GM19372 (cell line): ENCODE measurements at regions not wholly inside any gene's neighbourhood (a gene's known extent, or its start where the extent isn't known, plus 50 kb on each side); places are given as distances from the start of the nearest gene placed in this dataset.
"Not testable (repeated sequence)": the region's sequence is repeated elsewhere in the genome, so short reads cannot be mapped to it uniquely, and the experiment has no call there.

Source experiments
- ATAC-seq: cut with Tn5 transposase; IDR thresholded peaks from one replicate; pipeline ENCODE4 v1.9.1; 2021; ENCODE audit warnings: mild to moderate bottlenecking, low read depth, moderate library complexity; ENCODE audit not compliant: unreplicated experiment

DNA sequence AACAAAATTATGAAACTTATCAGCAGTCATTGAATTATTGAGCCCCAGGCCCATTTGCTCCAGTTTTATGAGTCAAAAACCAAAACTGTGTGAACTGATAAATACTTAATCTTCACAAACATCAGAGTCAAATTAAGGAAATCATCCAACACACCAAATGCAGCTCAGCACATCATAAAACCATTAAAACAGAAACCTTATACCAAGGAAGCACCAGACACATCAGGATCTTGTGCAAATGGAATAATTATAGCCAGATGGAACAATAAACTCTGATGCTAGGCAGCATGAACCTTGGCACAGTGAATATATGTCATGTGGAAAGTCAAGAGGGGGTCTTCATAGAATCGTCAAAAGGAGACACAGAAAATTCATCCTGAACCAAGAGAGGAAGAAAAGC lies 410.7 kb upstream of the API5 start:
- no peak for ATAC-seq

DNA sequence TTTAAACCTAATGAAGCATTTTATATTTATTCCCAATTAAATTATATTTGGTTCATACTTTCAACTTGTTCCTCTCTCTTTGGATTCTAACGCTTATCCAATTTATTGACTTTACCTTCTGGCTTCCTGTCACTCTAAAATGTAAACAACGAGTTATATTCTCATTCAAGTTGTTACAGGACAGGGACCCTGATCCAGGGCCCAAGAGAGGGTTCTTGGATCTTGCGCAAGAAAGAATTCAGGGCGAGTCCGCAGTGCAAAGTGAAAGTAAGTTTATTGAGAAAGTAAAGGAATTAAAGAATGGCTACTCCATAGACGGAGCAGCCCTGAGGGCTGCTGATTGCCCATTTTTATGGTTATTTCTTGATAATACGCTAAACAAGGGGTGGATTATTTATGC lies 405.6 kb upstream of the API5 start:
- no peak for ATAC-seq

DNA sequence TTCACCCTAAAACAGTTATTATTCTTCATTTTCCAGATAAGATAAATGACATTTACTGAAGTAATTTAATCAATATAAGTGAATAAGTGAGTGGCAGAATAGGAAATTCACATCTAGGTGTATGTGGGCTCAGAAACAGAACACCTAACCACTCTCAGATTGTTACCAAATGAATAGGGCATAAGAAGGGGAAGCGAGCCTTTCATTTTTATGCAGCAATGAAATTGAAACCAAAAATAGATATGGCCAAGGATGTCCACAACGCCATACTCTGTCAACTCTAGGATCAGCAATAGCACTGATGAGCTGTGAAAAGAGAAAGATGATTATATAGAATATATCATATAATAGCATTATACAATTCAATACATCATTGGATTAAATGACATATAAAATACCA lies 398.1 kb upstream of the API5 start:
- ATAC-seq: no peak

DNA sequence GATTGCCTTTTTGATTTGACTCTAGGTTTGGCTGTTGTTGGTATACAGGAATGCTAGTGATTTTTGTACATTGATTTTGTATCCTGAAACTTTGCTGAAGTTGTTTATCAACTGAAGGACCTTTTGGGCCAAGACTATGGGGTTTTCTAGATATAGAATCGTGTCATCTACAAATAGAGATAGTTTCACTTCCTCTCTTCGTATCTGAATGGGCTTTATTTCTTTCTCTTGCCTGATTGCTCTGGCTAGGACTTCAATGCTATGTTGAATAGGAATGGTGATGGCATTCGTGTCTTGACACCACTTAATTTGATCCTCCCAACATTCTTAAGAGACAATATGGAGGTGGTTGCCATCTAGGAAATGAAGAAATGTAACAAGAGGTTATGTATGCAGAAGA lies 388.1 kb upstream of the API5 start:
- ATAC-seq: no peak

DNA sequence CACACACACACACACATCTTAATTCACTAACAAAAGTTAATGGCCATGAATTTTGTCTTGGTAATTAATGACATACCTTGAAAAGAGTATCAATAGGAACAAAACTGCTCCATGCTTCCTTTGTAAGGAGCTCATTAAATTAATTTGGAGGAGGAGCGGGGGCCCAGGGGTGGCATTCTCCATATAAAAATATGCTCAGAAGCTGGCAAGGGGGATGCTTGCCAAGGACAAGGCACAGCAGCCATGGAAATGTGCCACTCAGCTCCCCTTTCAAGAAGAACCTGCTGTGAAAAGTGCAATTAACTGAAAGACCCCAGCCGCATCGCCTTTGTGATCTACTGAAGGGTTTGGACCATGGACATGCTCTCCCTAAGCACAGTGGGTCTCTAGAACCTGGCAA lies 385.9 kb upstream of the API5 start:
- ATAC-seq: no peak

DNA sequence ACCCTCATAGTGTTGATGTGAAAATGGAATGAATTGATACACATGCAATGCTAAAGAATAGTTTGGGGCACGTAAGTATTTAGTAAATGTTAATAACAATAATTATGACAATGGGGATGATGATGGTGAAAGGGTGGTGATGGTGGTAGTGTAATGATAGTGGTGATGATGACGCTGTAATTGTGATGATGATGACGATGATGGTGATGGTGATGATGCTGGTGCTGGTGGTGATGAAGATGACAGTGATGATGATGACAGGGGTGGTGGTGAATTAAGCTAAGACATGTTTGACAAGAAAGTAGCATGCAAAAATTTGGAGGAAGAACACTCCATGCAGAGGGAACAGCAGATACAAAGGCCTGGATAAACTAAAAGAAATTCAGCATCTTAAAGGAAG lies 364.4 kb upstream of the API5 start:
- no peak for ATAC-seq

DNA sequence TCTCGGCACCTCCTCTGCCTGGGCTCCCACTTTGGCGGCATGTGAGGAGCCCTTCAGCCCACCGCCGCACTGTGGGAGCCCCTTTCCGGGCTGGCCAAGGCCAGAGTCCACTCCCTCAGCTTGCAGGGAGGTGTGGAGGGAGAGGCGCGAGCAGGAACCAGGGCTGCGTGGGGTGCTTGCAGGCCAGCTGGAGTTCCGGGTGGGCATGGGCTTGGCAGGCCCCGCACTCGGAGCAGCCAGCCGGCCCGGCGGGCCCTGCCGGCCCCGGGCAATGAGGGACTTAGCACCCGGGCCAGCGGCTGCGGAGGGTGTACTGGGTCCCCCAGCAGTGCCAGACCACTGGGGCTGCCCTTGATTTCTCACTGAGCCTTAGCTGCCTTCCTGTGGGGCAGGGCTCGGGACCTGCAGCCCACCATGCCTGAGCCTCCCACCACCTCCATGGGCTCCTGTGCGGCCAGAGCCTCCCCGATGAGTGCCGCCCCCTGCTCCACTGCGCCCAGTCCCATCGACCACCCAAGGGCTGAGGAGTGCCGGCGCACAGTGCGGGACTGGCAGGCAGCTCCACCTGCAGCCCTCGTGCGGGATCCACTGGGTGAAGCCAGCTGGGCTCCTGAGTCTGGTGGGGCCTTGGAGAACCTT lies 361.9 kb upstream of the API5 start:
- not testable (repeated sequence) for ATAC-seq

DNA sequence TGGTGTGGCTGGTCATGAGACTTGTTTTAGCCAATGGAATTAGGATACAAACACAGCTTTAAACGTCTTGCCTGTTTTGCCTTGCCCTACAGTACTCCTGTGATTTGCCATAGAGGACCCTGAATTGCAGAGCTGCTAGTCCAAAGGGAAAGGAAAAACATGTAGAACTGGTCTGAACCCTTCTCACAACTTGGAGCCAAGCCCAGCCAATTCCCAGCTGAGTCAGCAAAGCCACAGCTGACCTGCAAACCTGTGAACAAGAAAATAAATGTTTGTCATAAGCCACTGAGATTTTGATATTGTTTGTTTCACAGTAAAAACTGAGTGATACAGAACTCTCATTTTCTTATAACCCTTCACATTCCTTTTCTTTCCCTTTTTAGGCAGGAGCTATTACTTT lies 360.5 kb upstream of the API5 start:
- ATAC-seq: no peak

DNA sequence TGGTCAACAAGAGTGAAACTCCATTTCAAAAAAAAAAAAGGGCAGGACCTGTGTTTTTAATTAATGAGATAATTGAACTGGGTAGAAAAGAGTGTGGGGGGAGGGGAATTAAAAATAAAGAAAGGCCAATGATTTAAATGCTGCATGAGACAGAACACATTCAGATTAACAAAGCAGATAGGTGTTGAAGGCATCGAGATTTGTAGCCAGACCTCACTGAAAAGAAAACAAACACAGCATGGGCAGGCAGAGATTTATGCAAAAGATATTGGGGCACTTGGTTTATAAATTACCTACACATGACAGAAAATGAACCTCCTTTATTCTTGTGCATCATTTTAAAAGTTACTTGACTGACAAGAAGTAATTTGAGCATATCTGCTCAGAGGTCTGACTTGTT lies 354.0 kb upstream of the API5 start:
- no peak for ATAC-seq

DNA sequence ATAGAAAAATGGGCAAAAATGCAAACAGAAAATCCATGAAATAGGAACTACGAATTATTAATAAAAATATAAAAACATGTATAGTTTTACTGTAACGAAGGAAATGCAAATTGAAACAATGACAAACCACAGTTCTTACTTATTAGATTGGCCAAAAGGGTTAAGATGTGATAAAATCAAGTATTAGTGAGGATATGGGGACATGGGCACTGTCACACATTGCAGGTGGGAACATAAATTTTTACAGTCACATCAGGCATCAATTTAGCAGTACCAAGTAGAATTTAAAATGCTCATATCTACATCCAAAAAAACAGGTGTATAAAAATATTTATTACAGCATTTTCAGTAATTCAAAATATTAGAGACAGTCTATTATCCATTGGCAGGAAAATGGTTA lies 353.2 kb upstream of the API5 start:
- ATAC-seq: no peak

DNA sequence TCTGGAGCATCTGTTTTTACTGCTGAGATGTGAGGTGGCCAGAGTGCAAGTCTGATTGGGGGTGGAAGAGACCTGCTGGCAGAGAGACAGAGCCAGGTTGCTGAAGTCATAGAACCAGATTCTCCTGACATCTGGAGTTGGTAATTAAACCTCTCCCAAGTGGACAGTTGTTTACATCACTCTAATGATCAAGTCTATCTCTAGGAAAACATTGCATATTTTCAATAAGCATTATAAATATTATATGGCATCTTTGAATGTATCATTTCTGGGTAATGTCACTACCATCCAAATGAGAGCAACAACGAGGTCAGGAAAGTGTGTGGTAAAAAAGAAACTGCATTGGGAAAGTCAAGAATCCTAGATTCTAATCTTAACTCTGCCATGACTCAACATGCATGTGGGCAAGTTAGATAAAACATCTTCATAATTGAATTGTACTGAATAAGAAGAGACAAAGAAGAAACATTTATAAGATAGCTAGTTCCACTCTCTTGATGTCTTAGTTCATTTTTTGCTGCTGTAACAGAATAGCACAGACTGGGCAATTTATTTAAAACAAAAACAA lies 351.2 kb upstream of the API5 start:
- ATAC-seq: no peak

DNA sequence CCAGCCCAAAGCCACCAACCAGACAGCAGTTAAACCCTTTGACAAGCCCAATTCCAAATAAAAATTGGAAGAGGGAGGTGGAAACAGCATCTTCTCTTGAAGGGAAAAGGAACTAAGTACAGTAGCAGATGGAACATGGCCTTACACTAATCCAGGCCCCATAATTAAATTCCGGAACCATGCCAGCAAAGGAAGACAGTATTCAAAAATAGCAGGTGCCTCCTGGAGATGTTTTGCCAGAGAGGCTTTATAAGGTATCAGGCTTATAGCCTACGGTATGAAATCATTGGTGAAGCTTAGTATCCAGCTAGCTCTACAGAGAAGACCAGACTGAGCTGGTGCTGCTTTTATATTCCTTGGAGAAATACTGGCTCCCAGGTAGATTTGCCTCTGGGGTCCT lies 344.1 kb upstream of the API5 start:
- ATAC-seq: no peak

DNA sequence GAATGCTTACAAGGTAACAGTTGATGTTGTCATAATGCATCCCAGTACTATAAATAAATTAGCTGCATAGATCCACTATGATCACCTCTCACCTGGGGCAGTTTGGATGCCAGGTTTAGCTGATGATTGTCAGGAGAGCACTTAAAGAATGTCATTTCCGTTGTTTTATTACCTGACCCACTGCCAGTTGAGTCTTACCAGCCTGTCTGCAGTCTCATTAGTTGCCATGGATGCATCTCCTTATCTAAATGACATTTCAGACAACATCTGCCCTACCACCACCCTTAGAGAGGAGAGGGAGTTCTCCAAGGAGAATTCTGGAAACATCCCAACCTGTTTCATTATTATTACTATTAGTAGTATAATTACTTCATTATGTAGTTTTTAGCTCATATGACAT lies 339.1 kb upstream of the API5 start:
- no peak for ATAC-seq

DNA sequence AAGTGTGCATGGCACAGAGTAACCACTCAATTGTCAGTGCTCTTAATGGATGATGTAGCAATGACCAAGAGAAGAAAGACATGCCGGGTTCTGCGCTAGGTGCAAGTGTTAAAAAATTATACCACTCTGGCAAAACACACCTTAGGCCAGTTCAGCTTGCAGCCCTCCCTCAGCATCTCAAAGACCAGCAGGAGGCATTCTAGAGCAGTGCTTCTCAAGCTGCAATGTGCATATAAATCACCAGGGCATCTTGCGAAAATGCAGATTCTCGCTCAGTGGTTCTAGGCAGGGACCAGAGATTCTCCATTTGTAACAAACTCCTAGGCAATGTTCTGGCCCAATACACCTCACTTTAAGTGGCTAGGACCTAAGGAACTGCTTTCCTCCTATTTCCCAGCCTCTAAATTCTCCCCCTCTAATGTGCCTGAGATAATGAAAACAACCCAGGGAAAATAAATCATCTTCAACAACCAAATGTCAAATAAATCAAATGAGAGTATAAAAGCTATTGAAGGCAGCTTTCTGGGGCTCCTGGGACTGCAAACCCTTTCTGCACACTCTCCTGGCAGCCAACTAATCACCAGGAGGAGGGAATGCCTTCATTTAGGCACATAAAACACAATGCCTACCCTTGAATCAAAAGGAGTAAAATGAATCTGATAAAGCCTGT lies 337.2 kb upstream of the API5 start:
- no peak for ATAC-seq

DNA sequence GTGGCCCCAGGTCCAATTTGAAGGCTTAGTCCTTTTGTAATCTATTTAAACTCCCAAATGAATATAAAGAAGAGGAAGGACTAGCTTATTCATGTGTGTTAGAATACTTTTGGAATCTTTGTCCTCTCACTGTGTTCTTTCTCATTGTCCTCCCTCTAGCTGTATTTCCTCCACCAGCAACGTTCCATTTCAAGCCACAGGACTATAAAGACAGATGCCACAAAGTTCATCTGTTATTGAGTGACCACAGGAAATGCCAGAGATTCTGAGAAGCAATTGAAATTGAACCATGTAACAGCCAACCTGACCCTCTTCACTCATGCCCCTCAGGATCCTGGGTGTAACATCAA lies 336.6 kb upstream of the API5 start:
- no peak for ATAC-seq

DNA sequence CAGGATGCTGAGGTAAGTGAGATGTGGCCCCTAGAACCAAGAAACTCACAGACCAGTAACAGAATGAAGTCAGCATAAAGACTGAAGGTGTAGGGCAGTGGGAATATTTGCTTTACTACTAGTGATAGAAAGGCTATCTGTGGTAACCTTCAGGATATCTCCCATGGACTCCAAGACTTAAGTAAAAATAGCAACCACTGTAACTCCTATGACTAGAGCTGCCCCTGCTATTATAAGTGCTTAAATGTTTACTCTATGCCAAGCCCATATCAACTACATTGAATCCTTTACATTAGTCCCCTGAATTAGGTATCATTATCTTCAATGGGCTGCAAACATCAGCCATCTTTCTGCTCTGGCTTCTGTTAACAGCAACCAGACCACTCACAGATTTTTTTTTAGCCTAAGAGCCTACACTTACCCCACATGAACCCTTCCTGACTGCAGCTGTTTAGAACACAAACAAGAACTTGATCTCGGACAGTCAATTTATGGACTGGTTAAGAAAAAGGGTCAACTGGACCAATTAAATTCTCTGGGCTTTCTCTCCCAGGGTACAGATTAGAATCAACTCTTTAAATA lies 335.1 kb upstream of the API5 start:
- ATAC-seq: no peak

DNA sequence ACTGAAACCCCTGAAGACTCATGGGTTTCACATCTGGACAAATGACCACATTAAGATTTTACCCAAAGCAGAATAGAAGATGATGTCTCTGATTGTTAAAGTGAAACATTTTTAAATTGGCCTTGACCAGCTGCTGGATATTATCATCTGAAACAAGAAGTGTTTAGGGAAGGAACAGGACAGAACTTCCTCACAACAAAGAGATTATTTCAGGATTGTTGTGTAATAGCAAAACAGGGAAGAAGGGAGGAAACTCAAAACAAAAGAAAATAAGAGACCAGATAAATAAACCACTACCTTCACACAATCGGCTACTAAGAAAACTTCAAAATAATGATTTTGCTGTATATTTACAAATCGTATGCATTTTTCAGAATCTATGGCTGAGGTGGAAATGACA lies 319.2 kb upstream of the API5 start:
- ATAC-seq: no peak

DNA sequence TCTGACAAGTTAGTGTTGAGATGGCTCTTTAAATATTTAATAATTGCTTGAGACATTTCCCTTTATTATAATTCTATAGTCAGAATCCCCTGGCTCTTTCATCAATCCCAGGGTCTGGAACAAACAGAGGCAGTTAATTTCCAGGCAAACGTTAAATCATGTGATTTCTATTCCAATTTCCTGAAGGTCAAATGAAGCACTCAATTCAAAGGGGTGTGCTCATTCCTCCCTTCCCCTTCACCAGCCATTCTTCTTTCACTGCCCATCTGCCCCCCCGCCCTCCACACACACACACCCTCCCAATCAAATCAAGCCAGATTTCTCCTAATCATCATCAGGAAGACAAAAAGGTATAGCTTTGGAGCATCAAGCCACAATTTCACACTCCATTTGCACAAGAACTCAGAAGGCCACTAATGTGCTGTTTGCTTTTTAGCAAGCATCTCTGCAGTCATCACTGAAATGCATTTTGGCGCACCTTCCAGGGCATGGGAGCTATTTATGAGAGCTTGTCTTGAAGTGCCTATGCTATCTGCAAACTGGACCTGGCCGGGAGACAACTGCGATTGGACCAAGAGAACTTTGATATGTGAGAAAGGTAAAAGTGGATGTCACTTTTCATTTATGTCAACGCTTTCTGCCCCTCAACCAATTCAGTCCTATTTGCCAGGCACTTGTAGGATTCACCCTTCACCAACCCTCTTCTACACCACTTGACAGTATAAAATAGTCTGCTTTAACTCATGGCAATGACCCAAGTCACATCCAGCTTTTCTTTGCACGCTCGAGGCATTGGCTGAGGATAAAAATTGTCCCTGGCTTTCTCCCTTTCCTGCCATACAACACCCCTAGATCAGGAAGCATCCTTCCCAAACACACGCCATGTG lies 315.1 kb upstream of the API5 start:
- ATAC-seq: no peak

DNA sequence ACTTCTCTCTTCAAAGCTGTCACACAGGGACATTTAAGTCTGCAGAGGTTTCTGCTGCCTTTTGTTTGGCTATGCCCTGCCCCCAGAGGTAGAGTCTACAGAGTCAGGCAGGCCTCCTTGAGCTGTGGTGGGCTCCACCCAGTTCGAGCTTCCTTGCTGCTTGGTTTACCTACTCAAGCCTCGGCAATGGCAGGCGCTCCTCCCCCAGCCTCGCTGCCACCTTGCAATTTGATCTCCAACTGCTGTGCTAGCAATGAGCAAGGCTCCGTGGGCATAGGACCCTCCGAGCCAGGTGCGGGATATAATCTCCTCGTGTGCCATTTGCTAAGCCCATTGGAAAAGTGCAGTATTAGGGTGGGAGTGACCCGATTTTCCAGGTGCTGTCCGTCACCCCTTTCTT lies 306.9 kb upstream of the API5 start:
- not testable (repeated sequence) for ATAC-seq

DNA sequence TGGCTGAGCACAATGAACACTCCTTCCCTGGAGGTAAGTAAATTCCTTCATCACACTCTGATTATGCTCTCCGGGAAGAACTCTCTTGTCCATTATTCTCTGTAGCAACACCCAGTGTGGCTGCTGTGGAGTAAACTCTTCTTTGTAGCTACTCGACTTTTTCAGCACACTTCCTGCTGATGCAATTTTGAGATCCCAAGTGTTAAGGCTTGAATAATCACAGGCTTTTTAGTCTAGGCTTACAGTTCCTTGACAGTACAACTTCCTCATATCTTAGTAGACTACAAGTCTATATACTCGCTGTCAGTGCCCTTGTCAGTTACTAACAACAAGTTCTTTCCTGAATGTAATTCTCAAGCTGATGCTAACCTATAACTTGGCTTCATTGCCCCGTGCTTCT lies 301.8 kb upstream of the API5 start:
- ATAC-seq: no peak

DNA sequence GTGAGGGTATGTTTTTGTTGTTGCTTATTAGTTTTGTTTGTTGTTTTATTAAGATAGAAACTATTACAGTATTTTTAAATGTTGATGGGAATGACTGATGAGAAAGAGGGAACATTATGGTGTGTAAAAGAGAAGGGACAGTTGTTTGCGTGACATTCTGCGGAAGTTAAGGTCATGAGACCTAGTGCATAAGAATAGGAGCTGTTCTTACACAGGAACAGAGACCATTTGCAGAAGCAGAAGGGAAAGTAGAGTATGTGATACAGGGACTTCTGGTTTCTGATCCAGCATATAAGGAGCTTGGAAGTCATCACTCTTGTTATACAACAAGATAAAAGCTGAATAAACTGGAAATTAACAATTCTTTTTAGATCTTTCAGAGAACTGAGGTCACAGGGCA lies 299.2 kb upstream of the API5 start:
- ATAC-seq: no peak
